Esophagus muscularis mucosa (tissue), 4 donors: ENCODE measurements at regions not wholly inside any gene's neighbourhood (a gene's known extent, or its start where the extent isn't known, plus 50 kb on each side); places are given as distances from the start of the nearest gene placed in this dataset.

Source experiments
- DNase-seq: peaks from one replicate; pipeline ENCODE4 v3.0.0-alpha.2; 2017; ENCODE audit errors: extremely low spot score
- H3K27ac ChIP-seq, 4 donors: fragments of 200-600 bp; sonication (generic); replicated peaks in 1 of 4; 1 replicate in 3 of 4; 2 replicates in 1 of 4; pipeline ENCODE4 v1.5.1; 2016 to 2019; ENCODE audit warnings: mild to moderate bottlenecking in 1 of 4
- H3K27me3 ChIP-seq, 4 donors: fragments of 200-600 bp; sonication (generic); one replicate each; pipeline versions ENCODE4 v1.5.1 to v1.6.0; 2016 to 2019
- H3K36me3 ChIP-seq, 4 donors: fragments of 200-600 bp; sonication (generic); one replicate each; pipeline ENCODE4 v1.5.1; 2016 to 2019
- H3K4me1 ChIP-seq, 4 donors: fragments of 200-600 bp; sonication (generic); one replicate each; pipeline ENCODE4 v1.5.1; 2016 to 2019
- H3K4me3 ChIP-seq, 4 donors: fragments of 200-600 bp; sonication (generic); 1 replicate in 2 of 4; 2 replicates in 2 of 4; pipeline ENCODE4 v1.5.1; 2016 to 2019; ENCODE audit warnings: mild to moderate bottlenecking in 4 of 4, moderate library complexity in 1 of 4
- H3K9me3 ChIP-seq, 4 donors: fragments of 200-600 bp; sonication (generic); 1 replicate in 3 of 4; 2 replicates in 1 of 4; pipeline ENCODE4 v1.5.1; 2016 to 2019
- EP300 ChIP-seq: sonication (generic); formaldehyde crosslinking; IDR thresholded peaks from one replicate; pipeline ENCODE4 v1.6.1; 2017; ENCODE audit warnings: antibody characterized with exemption
- POLR2A ChIP-seq: fragments of 450-650 bp; IDR thresholded peaks from one replicate; pipeline ENCODE4 v1.6.1; 2017; ENCODE audit warnings: antibody characterized with exemption, moderate library complexity, mild to moderate bottlenecking, low read depth
- POLR2AphosphoS5 ChIP-seq, 2 donors: sonication (generic); formaldehyde crosslinking; IDR thresholded peaks; one replicate each; pipeline ENCODE4 v1.6.1; 2017; ENCODE audit warnings: antibody characterized with exemption in 2 of 2
- WGBS: methylation state at CpG from one replicate; pipeline ENCODE4 v1.1.5; 2018; 5-methylcytosine and 5-hydroxymethylcytosine counted together
- intact Hi-C: fragments of 100-400 bp; cut with DNase I; formaldehyde crosslinking; loops from one replicate; pipeline ENCODE4 v1.15.1; 2023
- TF ChIP-seq, protein P1 (sequence below), 3 experiments: fragments of 200-600 bp in 2 of 3; fragments of 450-650 bp in 1 of 3; sonication (generic) in 2 of 3; IDR thresholded peaks; one replicate each; pipeline ENCODE4 v1.5.1; 2017 to 2019; ENCODE audit warnings: antibody characterized with exemption in 3 of 3, mild to moderate bottlenecking in 2 of 3, moderate library complexity in 1 of 3

DNA sequence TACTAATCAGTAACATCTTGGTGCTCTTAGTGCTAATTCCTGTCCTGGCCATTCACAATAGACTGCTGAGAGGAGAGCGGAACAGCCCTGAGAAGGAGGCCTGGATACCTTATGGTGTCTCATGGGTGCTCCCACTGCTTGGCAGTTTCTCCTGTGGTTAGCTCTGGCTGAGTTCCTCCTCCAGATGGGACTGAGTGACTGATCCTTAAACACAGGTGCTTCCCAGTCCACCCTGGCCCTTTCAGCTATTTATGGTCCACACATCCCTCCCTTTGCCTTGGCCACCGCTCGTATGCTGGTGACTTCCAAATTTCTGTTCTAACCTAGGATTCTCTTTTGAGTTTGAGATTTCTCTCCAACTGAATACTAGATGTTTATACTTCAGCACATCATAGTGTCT lies 157.0 kb upstream of the CACNA1E start:
- intact Hi-C loops = no loop called here
- H3K9me3 ChIP-seq = peaks cover 0 to 7% (median 0%) of the 10 kb centered on the region in 4 donors
- no peak overlapping the region for H3K4me3 ChIP-seq
- 93% methylated on average over 3 of the region's 3 CpGs for WGBS
- no peak overlapping the region for H3K27ac ChIP-seq
- TF ChIP-seq POLR2AphosphoS5 (IDR thresholded peaks at IDR 0.05) (no peak), EP300 (no peak), POLR2A (no peak)
- TF ChIP-seq, protein P1, sequence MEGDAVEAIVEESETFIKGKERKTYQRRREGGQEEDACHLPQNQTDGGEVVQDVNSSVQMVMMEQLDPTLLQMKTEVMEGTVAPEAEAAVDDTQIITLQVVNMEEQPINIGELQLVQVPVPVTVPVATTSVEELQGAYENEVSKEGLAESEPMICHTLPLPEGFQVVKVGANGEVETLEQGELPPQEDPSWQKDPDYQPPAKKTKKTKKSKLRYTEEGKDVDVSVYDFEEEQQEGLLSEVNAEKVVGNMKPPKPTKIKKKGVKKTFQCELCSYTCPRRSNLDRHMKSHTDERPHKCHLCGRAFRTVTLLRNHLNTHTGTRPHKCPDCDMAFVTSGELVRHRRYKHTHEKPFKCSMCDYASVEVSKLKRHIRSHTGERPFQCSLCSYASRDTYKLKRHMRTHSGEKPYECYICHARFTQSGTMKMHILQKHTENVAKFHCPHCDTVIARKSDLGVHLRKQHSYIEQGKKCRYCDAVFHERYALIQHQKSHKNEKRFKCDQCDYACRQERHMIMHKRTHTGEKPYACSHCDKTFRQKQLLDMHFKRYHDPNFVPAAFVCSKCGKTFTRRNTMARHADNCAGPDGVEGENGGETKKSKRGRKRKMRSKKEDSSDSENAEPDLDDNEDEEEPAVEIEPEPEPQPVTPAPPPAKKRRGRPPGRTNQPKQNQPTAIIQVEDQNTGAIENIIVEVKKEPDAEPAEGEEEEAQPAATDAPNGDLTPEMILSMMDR (IDR thresholded peaks at IDR 0.05) = no peak
- no peaks in the 10 kb centered on the region for H3K4me1 ChIP-seq
- peaks cover 0 to 9% (median 0%) of the 10 kb centered on the region in 4 donors for H3K27me3 ChIP-seq
- H3K36me3 ChIP-seq = no peaks in the 10 kb centered on the region
- no peak for DNase-seq

GRCh38 chr1:181327796-181328195 lies 155.5 kb upstream of the CACNA1E start:
- no peak overlapping the region for H3K27ac ChIP-seq
- no peaks in the 10 kb centered on the region for H3K4me1 ChIP-seq
- H3K36me3 ChIP-seq = no peaks in the 10 kb centered on the region
- TF ChIP-seq EP300 = no peak
- no peak for TF ChIP-seq POLR2A
- TF ChIP-seq, protein P1 (IDR thresholded peaks at IDR 0.05) = no peak
- TF ChIP-seq POLR2AphosphoS5 (IDR thresholded peaks at IDR 0.05) = no peak
- H3K4me3 ChIP-seq = no peak overlapping the region
- intact Hi-C loops = no loop called here
- 80% methylated on average over 3 of the region's 4 CpGs for WGBS
- no peak for DNase-seq
- peaks cover 0 to 7% (median 0%) of the 10 kb centered on the region in 4 donors for H3K9me3 ChIP-seq
- no peaks in the 10 kb centered on the region for H3K27me3 ChIP-seq

DNA sequence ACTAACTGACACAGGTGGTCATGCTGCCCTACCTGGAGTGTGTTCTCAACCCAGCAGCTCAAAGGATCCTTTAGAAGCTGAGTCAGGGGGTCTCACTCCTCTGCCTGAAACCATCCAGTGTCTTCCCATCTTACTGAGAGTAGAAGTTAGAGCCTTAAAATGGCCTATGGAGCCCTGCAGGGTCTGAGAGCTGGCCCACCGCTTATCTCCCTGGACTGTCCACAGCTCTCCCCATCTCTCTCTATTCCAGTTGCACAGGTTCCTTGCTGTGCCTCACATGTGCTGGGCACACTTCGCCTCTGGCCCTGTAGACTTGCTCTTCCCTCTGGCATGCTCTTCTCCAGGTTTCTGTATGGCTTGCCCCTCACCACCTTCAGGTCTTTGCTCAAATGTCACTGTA lies 148.6 kb upstream of the CACNA1E start:
- Histone ChIP-seq H3K27me3 (no peaks in the 10 kb centered on the region), H3K9me3 (peaks cover 0 to 9% (median 0%) of the 10 kb centered on the region in 4 donors), H3K27ac (no peak overlapping the region), H3K4me3 (no peak overlapping the region), H3K36me3 (no peaks in the 10 kb centered on the region), H3K4me1 (no peaks in the 10 kb centered on the region)
- no peak for TF ChIP-seq POLR2AphosphoS5 (IDR thresholded peaks at IDR 0.05)
- TF ChIP-seq POLR2A = no peak
- TF ChIP-seq EP300 = no peak
- TF ChIP-seq, protein P1 (IDR thresholded peaks at IDR 0.05) = no peak
- intact Hi-C loops = no loop called here
- DNase-seq = no peak
- 100% methylated on average over 2 of the region's 2 CpGs for WGBS

GRCh38 chr1:181335631-181336030 lies 147.7 kb upstream of the CACNA1E start:
- H3K9me3 ChIP-seq = peaks cover 0 to 9% (median 0%) of the 10 kb centered on the region in 4 donors
- no peak for DNase-seq
- no peak for TF ChIP-seq POLR2A
- TF ChIP-seq, protein P1 (IDR thresholded peaks at IDR 0.05) = no peak
- TF ChIP-seq POLR2AphosphoS5 (IDR thresholded peaks at IDR 0.05) = no peak
- TF ChIP-seq EP300 = no peak
- 80% methylated on average over 3 of the region's 3 CpGs for WGBS
- intact Hi-C loops = no loop called here
- no peaks in the 10 kb centered on the region for H3K27me3 ChIP-seq
- no peak overlapping the region for H3K4me3 ChIP-seq
- no peaks in the 10 kb centered on the region for H3K4me1 ChIP-seq
- H3K27ac ChIP-seq = no peak overlapping the region
- H3K36me3 ChIP-seq = no peaks in the 10 kb centered on the region

DNA sequence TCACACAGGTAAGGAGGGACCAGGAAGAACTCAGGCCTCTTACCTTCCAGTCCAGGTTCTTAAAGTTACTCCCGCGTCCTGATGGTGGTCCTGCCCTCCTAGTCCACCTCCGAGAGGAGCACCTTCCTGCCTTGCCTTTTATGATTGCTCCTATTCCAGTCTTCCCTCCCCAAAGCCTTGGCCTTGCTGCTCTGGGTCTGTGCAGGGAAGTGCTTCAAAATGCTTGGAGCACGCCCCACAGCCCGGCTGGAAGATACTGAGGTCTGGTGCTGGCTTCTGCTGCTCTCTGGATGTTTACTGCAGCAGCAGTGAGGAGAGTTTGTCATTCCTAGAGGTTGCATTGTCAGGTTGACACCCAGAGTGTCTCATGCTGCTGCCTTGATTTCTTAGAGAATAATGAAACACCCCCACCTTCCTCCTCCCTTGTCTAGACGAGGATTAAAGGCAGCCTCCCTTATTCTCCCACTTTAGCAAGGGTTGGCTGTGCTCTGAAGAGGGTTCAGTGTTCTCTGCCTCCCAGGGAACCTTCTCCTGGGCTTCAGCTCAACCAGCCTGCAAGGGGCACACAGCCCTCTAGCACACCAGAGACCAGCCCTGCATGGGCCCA lies 142.2 kb upstream of the CACNA1E start:
- no peak overlapping the region for H3K27ac ChIP-seq
- no peak for DNase-seq
- 68% methylated on average over 6 of the region's 6 CpGs for WGBS
- H3K4me1 ChIP-seq = no peaks in the 10 kb centered on the region
- no peaks in the 10 kb centered on the region for H3K36me3 ChIP-seq
- intact Hi-C loops = no loop called here
- no peak overlapping the region for H3K4me3 ChIP-seq
- TF ChIP-seq, protein P1 (IDR thresholded peaks at IDR 0.05) = no peak
- TF ChIP-seq POLR2AphosphoS5 (IDR thresholded peaks at IDR 0.05) (no peak), EP300 (no peak), POLR2A (no peak)
- no peaks in the 10 kb centered on the region for H3K27me3 ChIP-seq
- H3K9me3 ChIP-seq = peaks cover 0 to 9% (median 0%) of the 10 kb centered on the region in 4 donors
